ENCODE measurements at regions not wholly inside any gene's neighbourhood (a gene's known extent, or its start where the extent isn't known, plus 50 kb on each side); places are given as distances from the start of the nearest gene placed in this dataset.

- TF ChIP-seq RARB (CRISPR knock-in tag; IDR thresholded peaks at IDR 0.05) (no peak), ESRRG (CRISPR knock-in tag; IDR thresholded peaks at IDR 0.05) (no peak), PATZ1 (CRISPR knock-in tag; IDR thresholded peaks at IDR 0.05; ENCODE audit: borderline replicate concordance) (no peak)
Observed at GRCh38 chr2:241984658-241985057, 115.1 kb downstream of the RTP5 start.

All from SK-N-SH treated with all-trans-retinoic acid at 6 μM for 48 hours (cell line).